AG09309 (cell line): ENCODE measurements at regions not wholly inside any gene's neighbourhood (a gene's known extent, or its start where the extent isn't known, plus 50 kb on each side); places are given as distances from the start of the nearest gene placed in this dataset.
A peak's percentile ranks its signal among the peaks of the same experiment; 100 is the strongest.

Experiments
- DNase-seq: peaks from one replicate; pipeline ENCODE4 v3.0.0-alpha.2; 2010; ENCODE audit warnings: low read depth
- H3K4me3 ChIP-seq: 2 replicates; pipeline ENCODE4 v1.5.1; 2011; ENCODE audit warnings: mild to moderate bottlenecking, low read depth, low read length, moderate library complexity; ENCODE audit not compliant: control insufficient read depth
- CTCF ChIP-seq: IDR thresholded peaks from 2 replicates; pipeline ENCODE4 v1.5.1; 2011; ENCODE audit warnings: mild to moderate bottlenecking, low read depth, low read length, inconsistent platforms; ENCODE audit not compliant: insufficient read depth, control insufficient read depth; ENCODE audit errors: missing control alignments

- DNase-seq: no peak
- no peak overlapping the region for H3K4me3 ChIP-seq
- TF ChIP-seq CTCF: no peak
These were observed 89.3 kb upstream of the SGIP1 start for GRCh38 chr1:66444438-66445265.

- DNase-seq: no peak
- TF ChIP-seq CTCF: no peak
- H3K4me3 ChIP-seq: no peak overlapping the region
These were observed 88.3 kb upstream of the SGIP1 start for GRCh38 chr1:66445492-66446181.

- peak; percentile 72 for TF ChIP-seq CTCF
- no peak overlapping the region for H3K4me3 ChIP-seq
- DNase-seq: peak; percentile 39
These were observed 87.5 kb upstream of the SGIP1 start for GRCh38 chr1:66446261-66447001.

- H3K4me3 ChIP-seq: no peak overlapping the region
- DNase-seq: no peak
- no peak for TF ChIP-seq CTCF
These were observed 83.9 kb upstream of the SGIP1 start for GRCh38 chr1:66450043-66450514.

- DNase-seq: no peak
- no peak overlapping the region for H3K4me3 ChIP-seq
- no peak for TF ChIP-seq CTCF
These were observed 83.1 kb upstream of the SGIP1 start for GRCh38 chr1:66450847-66451246.

GRCh38 chr1:66452162-66452561 lies 81.8 kb upstream of the SGIP1 start:
- no peak for TF ChIP-seq CTCF
- DNase-seq: no peak
- no peak overlapping the region for H3K4me3 ChIP-seq
